Raji (cell line): ENCODE measurements at regions not wholly inside any gene's neighbourhood (a gene's known extent, or its start where the extent isn't known, plus 50 kb on each side); places are given as distances from the start of the nearest gene placed in this dataset.

Experiments used
- POLR2A ChIP-seq: IDR thresholded peaks from 2 replicates; pipeline ENCODE4 v1.6.1; 2011; ENCODE audit warnings: low read depth, low read length, control low read depth; ENCODE audit not compliant: insufficient read depth

DNA sequence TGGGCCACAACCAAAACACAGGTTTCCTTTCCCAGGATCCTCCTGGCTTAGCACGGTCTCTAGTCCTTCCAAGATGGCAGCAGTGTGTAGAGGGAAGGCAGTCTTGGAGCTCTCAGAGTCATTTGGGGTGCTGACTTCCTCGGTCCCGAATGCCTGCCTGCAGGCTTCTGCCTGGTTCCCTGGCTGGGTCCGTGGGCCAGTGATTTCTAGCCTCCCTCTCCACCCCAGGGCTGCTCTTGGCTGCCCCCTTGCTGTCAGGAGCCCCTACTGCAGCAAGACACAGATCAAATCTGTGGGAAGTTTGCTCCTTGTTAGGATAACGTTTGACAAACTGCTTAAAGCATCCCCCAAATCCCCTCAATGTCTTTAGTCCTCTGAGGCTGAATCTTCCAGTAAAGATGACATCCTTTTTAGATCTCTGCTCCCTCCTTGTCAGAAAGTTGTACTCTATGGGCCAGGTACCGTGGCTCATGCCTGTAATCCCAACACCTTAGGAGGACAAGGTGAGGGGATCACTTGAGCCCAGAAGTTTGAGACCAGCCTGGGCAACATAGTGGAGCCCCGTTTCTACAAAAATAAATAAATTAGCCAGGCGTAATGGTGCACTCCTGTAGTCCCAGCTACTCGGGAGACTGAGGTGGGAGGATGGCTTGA is 272.5 kb downstream of the RRAGC start:
- TF ChIP-seq POLR2A = no peak

GRCh38 chr1:38585971-38586370 is 273.6 kb downstream of the RRAGC start:
- no peak for TF ChIP-seq POLR2A

DNA sequence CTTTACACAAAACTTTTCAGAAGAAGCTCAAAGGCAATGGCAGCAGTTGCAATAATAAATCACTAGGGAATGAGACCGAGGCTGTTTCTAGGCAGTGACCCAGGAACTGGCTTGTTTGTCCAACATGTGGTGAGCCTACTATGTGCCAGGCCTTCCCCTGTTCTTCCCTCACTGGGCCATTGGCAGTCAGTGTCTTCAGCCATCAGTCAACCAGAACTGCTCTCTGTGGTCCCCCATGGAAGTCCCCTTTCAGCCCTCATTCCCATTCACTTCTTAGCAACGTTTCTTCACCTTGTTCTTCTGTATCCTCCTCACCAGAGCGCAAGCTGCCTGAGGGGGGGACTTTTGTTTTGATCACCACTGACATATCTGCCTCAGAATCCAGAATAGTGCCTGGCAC is 274.1 kb downstream of the RRAGC start:
- no peak for TF ChIP-seq POLR2A

DNA sequence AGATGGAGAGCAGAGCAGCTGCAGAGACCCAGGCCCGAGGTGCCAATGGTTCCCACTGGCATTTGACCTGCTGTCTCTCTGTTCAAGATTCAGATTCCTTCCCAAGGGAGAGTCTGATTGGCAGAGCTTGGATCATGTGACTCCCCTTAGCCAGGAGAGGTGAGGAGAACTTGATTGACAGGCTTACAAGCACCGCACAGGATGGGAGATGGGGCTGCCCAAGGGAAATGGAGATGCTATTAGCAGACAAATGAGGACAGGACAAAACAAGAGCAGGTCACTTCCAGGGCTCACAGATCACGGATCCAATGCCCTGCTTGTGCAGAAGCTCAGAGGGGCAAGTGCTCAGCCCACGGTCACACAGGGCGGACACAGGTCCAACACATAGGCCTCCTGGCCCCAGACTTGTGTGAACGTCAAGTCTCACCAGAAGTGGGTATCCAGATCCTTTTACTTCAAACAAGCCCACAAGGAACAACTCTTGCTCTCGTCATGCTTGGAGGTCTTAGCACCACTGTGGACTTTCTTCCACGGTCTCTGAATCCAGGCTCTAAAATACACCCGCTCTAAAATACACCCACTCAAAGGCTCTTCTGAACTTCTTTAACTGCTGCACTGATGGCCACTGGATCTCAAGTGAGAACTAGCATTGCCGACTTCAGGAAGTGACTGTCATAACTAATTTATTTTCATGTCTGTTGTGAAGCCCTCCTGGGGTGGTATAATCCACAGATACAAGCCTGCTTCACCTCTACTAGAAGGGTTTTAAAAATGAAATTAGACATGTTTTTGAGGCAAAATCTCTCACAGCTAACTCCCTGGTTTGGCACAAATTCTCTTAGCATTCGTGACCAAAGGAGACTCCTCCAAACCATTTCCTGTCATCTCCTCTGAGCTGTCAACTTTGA is 274.9 kb downstream of the RRAGC start:
- TF ChIP-seq POLR2A = no peak

GRCh38 chr1:38581396-38581795 is 278.2 kb downstream of the RRAGC start:
- TF ChIP-seq POLR2A = no peak

DNA sequence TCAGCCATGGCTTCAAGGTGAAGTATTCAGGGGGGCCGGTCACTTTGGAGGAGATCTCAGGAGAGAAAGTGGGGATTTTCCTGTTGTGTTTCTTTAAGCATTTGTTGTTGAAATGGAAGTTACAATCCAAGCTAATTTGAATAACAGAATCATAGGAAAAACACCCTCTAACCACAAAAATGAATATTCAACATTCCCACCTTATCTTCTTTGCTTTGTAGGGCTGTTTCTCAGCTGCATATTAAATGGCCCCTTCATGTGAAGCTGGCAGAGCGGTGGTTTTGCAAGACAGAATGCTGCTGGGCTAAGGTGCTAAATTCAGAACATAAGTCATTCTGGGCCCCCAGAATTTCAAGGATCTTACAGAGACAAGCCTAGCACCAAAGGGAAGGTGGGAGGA is 279.0 kb downstream of the RRAGC start:
- TF ChIP-seq POLR2A = no peak

DNA sequence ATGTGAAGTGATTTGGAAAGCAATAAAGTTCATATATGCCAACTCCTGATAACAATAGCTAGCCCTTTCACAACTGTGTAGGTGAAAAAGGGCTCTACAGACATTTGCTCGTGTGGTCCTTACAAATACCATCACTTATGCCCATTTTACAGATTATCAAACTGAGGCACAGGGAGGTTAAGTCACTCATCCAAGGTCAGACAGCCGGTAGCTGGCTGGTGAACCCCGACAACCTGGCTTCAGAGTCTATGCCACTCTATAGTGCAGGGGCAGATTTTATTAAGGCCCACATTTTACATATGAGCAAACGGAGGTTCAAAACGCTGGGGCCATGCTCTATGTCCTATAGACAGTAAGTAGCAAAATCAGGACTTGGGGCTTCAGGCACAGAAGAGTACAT is 280.5 kb downstream of the RRAGC start:
- no peak for TF ChIP-seq POLR2A

DNA sequence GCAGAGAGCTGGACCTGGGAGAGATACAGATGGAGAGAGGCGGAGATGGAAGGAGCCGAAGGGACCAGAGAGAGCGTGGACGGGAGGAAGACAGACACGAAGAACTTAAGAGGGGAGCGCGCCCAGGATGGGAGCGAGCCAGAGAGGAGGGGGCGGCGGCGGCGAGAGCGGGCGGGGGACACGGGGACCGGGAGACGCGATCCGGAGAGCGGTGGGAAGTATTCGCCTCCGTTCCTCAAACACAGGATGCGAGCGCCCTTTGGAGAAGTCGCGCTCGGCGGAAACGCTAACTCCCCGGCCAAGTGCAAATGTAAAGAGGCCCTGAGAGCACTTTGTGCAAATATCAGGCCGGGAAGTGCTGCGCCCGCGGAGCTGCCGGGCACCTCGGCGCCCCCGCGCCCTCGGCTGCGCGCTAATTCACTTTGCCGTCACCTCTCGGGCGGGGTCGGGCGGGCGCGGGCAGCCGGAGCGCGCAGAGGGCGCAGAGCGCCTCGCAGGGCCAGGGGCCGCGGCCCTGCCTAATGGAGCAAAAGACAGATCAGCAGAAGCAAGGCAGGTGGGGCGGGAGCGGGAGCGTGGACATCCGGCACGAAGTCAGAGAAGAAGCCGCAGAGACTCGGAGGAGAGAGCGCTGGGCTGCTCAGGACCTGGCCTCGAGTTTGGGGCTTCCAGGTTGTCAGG is 281.2 kb downstream of the RRAGC start:
- TF ChIP-seq POLR2A = no peak

DNA sequence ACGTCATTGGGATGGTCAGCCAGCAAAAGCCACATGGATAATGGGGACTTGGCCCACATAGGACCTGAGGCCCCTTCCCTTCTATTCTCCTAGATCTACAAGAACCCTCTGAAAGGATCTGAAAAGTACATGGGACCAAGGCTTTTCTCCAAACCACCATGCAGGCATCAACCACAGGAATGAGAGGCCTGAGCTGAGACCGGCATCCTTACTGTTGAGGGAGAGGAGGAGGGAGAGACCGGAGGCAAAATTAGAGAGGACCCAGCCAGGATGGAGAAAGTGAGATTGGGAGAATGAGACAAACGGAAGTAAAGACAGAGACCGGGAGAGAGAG is 281.7 kb downstream of the RRAGC start:
- no peak for TF ChIP-seq POLR2A

GRCh38 chr1:38577385-38577784 is 282.2 kb downstream of the RRAGC start:
- TF ChIP-seq POLR2A = no peak

DNA sequence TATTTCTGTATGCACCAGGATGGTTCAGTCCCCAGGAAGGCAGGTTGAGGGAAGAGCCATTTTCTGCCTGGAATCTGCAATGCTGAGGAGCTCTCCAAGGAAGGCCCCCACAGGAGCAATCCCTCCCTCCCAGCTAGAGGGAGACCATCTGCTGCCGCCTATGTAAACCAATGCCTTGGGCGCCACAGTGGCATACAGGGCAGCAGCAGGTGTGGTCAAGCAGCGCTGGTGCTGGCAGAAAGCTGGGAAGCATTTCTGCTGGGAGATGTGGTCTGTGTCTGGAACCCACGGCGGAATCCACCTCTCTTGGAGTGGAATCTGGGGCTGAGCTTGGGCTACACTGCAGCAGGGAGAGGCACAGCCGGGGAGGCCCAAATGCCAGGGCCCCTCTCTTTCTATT is 283.3 kb downstream of the RRAGC start:
- TF ChIP-seq POLR2A = no peak

DNA sequence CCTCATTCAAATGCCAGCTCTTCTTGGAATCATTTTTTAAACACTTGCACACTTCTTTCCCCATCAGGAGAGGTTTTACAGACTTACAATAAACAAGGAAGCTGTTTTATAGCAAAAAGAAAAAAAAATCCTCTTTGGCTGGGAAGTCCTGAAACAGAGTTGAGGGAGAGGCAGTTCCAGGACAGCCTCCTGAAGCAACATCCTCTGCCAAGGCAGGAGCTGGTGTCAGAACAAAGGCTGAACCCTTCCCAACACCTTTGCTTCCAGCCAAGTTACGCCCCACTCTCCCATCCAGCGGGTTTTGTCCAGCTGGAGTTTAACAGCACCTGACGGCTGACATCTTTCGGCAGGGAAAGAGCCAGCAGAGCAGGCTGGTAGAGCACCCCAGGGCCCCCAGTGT is 287.8 kb downstream of the RRAGC start:
- TF ChIP-seq POLR2A = no peak

DNA sequence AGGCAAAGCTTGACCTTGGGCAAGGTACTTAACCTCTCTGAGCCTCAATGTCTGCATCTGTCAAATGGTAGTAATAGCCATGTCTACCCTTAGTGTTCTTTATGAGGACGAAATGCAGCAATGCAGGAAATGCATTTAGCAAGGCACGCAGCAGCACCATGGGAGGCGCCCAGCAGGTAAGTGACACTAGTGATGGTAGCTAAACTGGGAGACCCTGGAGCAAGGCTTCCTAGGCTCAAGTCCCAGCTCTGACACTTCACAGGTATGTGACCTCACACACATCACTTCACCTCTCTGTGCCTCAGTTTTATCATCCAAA is 289.0 kb downstream of the RRAGC start:
- no peak for TF ChIP-seq POLR2A

- no peak for TF ChIP-seq POLR2A
These were observed 289.5 kb downstream of the RRAGC start for GRCh38 chr1:38569932-38570656.

DNA sequence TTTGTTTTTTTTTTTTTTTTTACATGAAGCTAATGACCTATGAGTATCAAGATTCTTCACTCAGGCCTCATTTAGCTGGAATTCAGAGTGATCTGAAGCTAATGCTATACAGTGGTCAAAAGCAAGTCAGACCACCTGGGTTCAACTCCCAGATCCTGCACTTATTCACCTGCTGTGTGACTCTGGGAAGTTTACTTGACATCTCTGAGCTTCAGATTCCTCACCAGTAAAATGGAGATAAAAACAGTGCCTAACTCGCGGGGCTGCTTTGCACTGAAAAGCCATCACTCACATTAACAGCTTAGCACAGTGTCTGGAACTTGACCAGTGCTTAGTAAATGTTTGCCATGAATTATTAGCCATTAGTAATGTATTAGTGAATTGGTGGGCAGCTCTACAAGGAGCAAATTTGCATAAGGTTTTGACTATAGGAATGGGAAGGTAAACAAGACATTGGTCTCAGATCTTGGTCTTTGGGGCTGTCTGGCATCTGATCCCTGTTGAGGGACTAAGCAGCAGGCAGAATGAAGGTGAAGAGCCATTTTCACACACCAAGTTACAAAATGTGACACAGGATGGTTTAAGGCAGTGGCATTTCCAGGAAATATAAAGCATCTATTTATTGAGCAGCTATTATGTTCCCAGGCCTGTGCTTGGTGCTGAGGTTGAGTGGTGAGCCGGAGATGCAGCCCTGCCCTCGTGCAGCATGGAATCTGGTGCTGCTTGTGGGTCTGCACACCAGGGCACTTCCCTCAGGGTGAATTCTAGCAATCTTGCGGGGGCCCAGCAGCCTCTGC is 291.3 kb downstream of the RRAGC start:
- no peak for TF ChIP-seq POLR2A
